ENCODE measurements at regions not wholly inside any gene's neighbourhood (a gene's known extent, or its start where the extent isn't known, plus 50 kb on each side); places are given as distances from the start of the nearest gene placed in this dataset.

DNA sequence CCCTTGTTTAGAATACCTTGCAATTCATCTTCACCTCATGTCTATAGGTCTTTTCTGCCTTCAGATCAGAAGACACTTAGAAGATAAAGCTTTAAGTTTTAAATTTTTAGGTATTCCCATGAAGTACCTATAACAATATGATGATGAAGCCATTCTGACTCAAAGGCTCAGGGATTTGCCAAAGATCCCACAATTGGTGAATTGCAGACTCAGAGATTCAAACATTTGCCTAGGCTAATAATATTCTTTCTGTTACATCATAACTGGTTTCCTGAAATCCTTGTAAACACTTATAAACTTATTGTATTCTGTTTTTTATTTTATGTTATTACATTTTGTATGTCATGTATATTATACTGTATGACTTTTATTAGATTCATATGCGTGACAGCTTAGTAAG, 62.8 kb upstream of the ZFAND5 start:
- ChIA-PET CTCF (ENCODE audit: low intra/inter-chr PET ratio, low total read pairs) (no interaction called here), POLR2A (no interaction called here)
- Histone ChIP-seq H3K4me2 (ENCODE audit: low read depth, low read length) (no peak overlapping the region), H4K20me1 (ENCODE audit: insufficient read depth, low read length) (no peaks in the 10 kb centered on the region), H3K27me3 (ENCODE audit: control insufficient read depth in 1 of 2, insufficient read depth in 2 of 2, low read length in 2 of 2) (no peaks in the 10 kb centered on the region), H3K4me1 (ENCODE audit: insufficient read depth, low read length) (no peaks in the 10 kb centered on the region), H3K79me2 (ENCODE audit: insufficient read depth, low read length) (no peaks in the 10 kb centered on the region), H3K9ac (ENCODE audit: insufficient read depth, low read depth, low read length) (no peak overlapping the region), H3K36me3 (replicated peaks in 1 of 2; ENCODE audit: control insufficient read depth in 1 of 2, insufficient read depth in 2 of 2, low read length in 2 of 2) (no peaks in the 10 kb centered on the region), H3K27ac (ENCODE audit: extremely low read length, insufficient read depth, low read length) (no peak overlapping the region), H3K4me3 (replicated peaks in 1 of 3; ENCODE audit: insufficient read depth in 1 of 3, low read depth in 2 of 3, low read length in 3 of 3) (no peak overlapping the region), H2AFZ (ENCODE audit: low read length) (no peak overlapping the region), H3K9me3 (ENCODE audit: low read length) (no peaks in the 10 kb centered on the region)
- DNase-seq (ENCODE audit: low spot score) (no peak), ATAC-seq (no peak), FAIRE-seq (no peak)
- BruUV-seq (replicated peaks) = no TSS peak
- WGBS (ENCODE audit: low lambda C conversion rate) = 0% methylated on average over 1 of the region's 1 CpG
- TF ChIP-seq NCOA2 (CRISPR knock-in tag; IDR thresholded peaks at IDR 0.05) (no peak), ZNF296 (CRISPR knock-in tag; conservative IDR thresholded peaks at IDR 0.05) (no peak), CBFB (CRISPR knock-in tag; IDR thresholded peaks at IDR 0.05) (no peak), HCFC1 (IDR thresholded peaks at IDR 0.05; ENCODE audit: low read depth, low read length) (no peak), PHB2 (IDR thresholded peaks at IDR 0.05; ENCODE audit: partially characterized antibody) (no peak), ZNF460 (CRISPR knock-in tag; IDR thresholded peaks at IDR 0.05; ENCODE audit: borderline replicate concordance) (no peak), PHF21A (CRISPR knock-in tag; IDR thresholded peaks at IDR 0.05) (no peak)
- TF ChIP-seq, protein P1, sequence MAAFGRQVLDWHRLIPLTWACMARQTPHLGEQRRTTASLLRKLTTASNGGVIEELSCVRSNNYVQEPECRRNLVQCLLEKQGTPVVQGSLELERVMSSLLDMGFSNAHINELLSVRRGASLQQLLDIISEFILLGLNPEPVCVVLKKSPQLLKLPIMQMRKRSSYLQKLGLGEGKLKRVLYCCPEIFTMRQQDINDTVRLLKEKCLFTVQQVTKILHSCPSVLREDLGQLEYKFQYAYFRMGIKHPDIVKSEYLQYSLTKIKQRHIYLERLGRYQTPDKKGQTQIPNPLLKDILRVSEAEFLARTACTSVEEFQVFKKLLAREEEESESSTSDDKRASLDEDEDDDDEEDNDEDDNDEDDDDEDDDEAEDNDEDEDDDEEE (CRISPR knock-in tag; IDR thresholded peaks at IDR 0.05) = no peak
- TF ChIP-seq, protein P2, sequence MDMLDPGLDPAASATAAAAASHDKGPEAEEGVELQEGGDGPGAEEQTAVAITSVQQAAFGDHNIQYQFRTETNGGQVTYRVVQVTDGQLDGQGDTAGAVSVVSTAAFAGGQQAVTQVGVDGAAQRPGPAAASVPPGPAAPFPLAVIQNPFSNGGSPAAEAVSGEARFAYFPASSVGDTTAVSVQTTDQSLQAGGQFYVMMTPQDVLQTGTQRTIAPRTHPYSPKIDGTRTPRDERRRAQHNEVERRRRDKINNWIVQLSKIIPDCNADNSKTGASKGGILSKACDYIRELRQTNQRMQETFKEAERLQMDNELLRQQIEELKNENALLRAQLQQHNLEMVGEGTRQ (IDR thresholded peaks at IDR 0.05; ENCODE audit: low read depth, low read length) = no peak
- TF ChIP-seq, protein P2 (CRISPR knock-in tag; IDR thresholded peaks at IDR 0.05; ENCODE audit: borderline replicate concordance) = no peak
- intact Hi-C loops (cut with micrococcal nuclease; ENCODE audit: unreplicated experiment) (no loop called here), in situ Hi-C loops (cut with HindIII; ENCODE audit: extremely low pct_ligation_motif_present, low pct_unique_long_range_greater_than_20kb) (no loop called here)
